GM21515 (cell line): ENCODE measurements at regions not wholly inside any gene's neighbourhood (a gene's known extent, or its start where the extent isn't known, plus 50 kb on each side); places are given as distances from the start of the nearest gene placed in this dataset.

ENCODE experiments used
- ATAC-seq: cut with Tn5 transposase; IDR thresholded peaks from one replicate; pipeline ENCODE4 v1.9.1; 2021; ENCODE audit not compliant: unreplicated experiment

- ATAC-seq, result no peak
Measured at GRCh38 chr9:28287455-28287854, 714.2 kb upstream of the C9orf72 start.

DNA sequence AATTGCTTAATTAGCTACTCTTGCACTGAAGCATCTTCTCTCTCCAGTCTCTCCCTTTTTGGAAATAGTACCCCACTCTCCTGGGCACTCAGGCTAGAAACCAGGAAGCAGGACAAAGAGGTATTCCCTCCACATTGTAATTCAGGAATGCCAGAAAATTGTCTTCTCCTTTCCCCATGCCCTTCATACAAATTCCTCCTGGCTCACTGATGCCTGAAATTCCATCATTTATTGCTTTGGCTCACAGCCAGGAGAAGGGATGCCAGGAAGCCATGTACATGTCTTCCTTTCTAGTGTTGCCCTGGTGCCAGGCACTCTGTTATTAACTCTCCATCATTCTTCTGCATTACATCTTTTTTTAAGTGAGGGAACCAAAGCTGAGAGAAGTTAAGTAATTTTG is 716.5 kb upstream of the C9orf72 start:
- no peak for ATAC-seq

- no peak for ATAC-seq
Measured at GRCh38 chr9:28293369-28294090, 720.2 kb upstream of the C9orf72 start.

GRCh38 chr9:28301281-28301680 is 728.0 kb upstream of the C9orf72 start:
- ATAC-seq, result no peak

DNA sequence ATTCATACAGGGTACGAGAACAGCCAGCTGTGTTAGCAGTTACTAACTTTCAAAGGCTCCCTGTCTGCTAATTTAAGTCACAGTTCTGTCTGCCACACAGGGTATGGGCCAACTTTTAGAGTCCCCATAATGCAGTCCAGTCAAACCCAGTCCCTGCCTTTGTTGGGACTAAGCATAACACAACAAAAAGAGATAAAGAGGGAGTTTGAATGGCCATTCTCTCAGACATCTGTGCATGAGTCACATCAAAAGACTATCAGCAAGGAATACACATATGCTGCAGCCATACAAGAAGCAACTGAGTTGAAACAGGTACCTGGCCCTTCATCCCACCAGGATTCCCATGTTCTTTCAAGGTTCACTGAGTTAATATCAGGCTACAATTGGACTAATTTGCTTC is 744.5 kb upstream of the C9orf72 start:
- ATAC-seq, result no peak

GRCh38 chr9:28318515-28318914 is 745.2 kb upstream of the C9orf72 start:
- ATAC-seq, result no peak

- ATAC-seq, result no peak
Measured at GRCh38 chr9:28319981-28320380, 746.7 kb upstream of the C9orf72 start.

GRCh38 chr9:28320616-28321015 is 747.3 kb upstream of the C9orf72 start:
- no peak for ATAC-seq

DNA sequence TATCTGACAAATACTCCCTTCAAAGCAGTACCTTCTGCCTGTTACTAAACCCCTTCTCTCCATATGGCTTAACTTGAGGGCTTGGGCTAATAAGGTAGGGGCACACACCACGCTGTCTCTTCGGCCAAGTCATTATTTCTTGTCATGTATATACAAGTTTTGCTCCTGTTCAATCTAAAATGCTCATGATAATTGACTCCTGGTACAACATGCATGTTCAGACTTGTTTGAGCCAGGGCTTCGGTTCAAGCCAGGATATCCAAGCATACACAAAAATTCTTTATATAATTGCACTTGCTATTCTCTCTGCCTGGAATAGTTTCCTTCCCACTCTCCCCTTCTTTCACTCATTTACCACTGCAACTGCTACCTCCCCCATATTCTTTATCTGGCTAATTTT is 756.0 kb upstream of the C9orf72 start:
- no peak for ATAC-seq

DNA sequence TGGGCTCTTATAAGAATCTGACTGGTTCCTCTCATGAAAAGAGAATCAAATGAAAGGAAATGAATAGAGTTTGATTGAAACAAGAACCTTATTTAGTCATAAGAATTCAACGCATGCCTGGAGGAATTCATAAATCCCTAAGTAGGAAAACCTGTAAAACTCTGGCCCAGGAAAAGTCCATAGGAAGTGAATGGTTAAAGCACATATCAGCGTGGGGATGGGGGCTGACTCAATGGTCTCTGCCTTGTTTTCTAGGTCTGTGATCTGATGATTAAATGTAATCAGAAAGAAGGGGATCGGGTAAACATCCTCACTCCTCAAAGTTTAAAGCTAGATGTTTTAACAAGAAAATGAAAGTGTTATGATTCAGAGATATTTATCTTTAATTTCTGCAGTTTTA is 759.4 kb upstream of the C9orf72 start:
- no peak for ATAC-seq

- no peak for ATAC-seq
Measured at GRCh38 chr9:28341913-28342312, 768.6 kb upstream of the C9orf72 start.

DNA sequence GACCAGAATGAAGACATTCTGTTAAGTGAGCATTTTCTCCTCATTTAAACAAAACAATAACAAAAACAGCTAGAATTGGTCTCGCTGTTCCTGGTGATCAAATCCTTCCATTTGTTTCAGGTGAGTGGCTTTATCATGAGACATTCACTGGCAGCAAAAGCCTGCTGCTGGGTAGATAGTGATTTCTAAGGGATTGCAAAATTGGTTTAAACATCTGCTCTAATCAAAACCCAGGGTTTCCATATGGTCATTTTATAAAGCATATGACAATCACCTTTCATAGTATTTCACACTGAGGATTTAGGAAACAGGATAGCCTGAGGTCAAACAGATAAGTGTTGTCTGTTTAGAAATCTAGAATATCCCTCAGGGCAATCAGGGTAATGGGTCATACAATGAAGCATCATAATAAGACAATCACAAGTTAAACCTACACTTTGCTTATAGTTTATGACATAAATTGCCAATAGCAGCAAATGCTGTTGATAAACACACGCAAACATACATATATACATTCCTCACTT is 769.6 kb upstream of the C9orf72 start:
- no peak for ATAC-seq

- ATAC-seq, result no peak
Measured at GRCh38 chr9:28363151-28363562, 789.9 kb upstream of the C9orf72 start.

DNA sequence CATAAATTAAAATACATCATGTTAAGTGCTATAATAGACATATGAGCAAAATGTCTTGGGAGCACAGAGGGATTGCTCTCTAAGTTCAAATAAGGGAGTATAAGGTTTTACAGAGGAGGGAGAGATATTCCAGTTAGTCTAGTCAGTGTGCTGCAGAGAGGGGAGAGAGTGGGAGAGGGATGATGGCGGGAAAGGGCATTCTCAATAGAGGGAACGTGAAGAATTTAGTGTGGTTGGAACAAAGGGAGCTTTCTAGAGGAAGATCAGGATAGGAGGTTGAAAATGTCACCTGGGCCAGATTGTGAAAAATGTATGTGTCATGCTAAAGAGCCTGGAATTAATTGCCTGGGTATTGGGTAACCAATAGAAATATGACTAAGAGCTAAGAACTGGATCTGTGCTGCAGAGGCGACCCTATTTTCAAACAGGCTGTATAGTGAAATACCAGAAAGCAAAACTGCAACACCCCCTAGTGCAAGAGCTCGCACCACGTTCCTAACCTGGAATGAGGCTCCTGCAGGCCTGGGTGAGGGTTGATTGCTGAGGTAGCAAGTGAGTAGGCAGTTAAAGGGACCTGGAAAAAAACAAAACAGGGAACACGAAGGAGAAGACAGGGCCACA is 791.8 kb upstream of the C9orf72 start:
- no peak for ATAC-seq

DNA sequence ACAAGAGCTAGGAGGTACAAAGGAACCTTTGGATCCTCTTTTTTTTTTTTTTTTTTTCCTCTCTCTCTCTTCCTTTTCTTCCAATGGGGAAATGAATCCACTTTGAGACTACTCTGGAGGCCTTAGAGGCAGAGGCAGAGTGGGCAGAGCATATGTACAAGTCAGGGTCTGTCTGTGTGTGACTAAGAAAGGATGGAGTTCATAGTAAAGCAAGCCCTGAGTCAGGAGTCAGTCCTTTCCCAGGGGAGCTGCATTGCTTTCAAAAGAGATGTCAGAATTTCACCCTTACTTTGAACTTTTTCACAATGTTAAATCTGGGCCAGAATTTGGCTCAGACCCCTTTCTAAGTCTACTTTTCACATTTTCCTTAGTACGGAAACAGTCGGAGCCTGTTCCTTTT is 792.4 kb upstream of the C9orf72 start:
- ATAC-seq, result no peak

- no peak for ATAC-seq
Measured at GRCh38 chr9:28378231-28378630, 805.0 kb upstream of the C9orf72 start.

GRCh38 chr9:28379082-28379481 is 805.8 kb upstream of the C9orf72 start:
- ATAC-seq, result no peak

GRCh38 chr9:28389411-28389810 is 816.1 kb upstream of the C9orf72 start:
- no peak for ATAC-seq

- no peak for ATAC-seq
Measured at GRCh38 chr9:28394774-28395173, 821.5 kb upstream of the C9orf72 start.

GRCh38 chr9:28396058-28396457 is 822.8 kb upstream of the C9orf72 start:
- ATAC-seq, result no peak

DNA sequence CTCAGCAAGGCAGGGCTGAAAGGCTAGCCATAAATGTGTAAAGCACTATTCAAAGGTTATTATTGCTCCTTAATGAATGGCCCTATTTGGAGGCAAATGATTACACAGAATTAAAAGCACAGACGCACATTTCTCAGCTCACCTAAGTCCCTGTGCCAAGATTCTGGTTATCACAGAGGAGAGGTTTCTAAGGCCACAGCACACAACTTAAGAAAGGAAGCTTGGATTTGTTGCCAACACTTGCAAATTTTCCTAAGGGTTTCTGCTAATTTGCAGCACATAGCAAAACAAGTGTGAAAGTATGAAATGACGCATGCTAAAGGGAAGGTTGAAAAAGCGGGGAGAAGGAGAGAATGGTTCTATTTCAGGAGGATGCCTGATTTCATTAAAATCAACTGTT is 834.1 kb upstream of the C9orf72 start:
- ATAC-seq, result no peak

- ATAC-seq, result no peak
Measured at GRCh38 chr9:28409919-28410318, 836.6 kb upstream of the C9orf72 start.

GRCh38 chr9:28410411-28410810 is 837.1 kb upstream of the C9orf72 start:
- ATAC-seq, result no peak
